Tibial nerve (tissue), 4 donors: ENCODE measurements at regions not wholly inside any gene's neighbourhood (a gene's known extent, or its start where the extent isn't known, plus 50 kb on each side); places are given as distances from the start of the nearest gene placed in this dataset.

ENCODE experiments used
- CTCF ChIP-seq, 5 experiments: fragments of 200-600 bp in 3 of 5; fragments of 450-650 bp in 2 of 5; sonication (generic) in 3 of 5; IDR thresholded peaks; one replicate each; pipeline ENCODE4 v1.5.1; 2016 to 2019; ENCODE audit warnings: antibody characterized with exemption in 5 of 5, mild to moderate bottlenecking in 3 of 5, moderate library complexity in 2 of 5
- EP300 ChIP-seq, 2 donors: sonication (generic); formaldehyde crosslinking; IDR thresholded peaks; one replicate each; pipeline ENCODE4 v1.6.1; 2017; ENCODE audit warnings: antibody characterized with exemption in 2 of 2, mild to moderate bottlenecking in 1 of 2
- POLR2A ChIP-seq, 2 donors: fragments of 450-650 bp; IDR thresholded peaks; one replicate each; pipeline ENCODE4 v1.6.1; 2017; ENCODE audit warnings: antibody characterized with exemption in 2 of 2, mild to moderate bottlenecking in 2 of 2, moderate library complexity in 2 of 2

- TF ChIP-seq CTCF (IDR thresholded peaks at IDR 0.05) (no peak), EP300 (IDR thresholded peaks at IDR 0.05) (no peak), POLR2A (IDR thresholded peaks at IDR 0.05) (no peak)
Measured at GRCh38 chrY:21175505-21175904, 335.6 kb upstream of the RBMY1B start.
